ENCODE measurements at regions not wholly inside any gene's neighbourhood (a gene's known extent, or its start where the extent isn't known, plus 50 kb on each side); places are given as distances from the start of the nearest gene placed in this dataset.

- no peak for DNase-seq (ENCODE audit: low read depth, low spot score)
Measured at GRCh38 chr2:234835738-234836137, 116.1 kb upstream of the SH3BP4 start.

DNA sequence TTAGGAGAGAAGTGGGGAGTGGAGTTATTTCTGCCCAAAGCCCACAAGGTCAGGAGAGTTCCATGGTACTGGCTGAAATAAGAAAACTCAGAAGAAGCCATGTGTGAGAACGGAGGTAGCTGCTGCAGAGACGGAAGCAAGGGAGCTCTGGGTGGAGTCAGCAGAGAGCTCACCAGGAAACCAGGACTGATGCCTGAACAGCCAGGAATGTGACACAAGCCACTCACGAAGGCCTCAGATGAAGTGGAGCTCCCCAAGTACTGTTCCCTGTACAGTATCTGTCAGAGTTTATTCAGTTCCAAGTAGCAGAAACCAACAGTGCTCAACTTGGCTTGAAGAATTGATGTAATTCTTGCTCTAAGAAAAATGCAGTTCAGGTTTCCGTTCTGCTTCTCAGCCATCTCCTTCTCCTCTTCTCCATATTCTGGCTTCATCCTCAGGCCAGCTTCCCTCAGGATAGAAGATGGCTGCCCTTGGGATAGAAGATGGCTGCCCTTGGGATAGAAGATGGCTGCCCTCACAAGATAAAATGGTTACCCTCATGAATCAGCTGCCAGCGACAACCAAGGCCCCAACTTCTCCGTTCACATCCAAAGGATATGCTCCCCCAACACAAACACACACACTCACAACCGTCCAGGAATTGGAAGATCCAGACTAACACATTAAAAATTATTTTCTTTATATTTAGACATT, 117.4 kb upstream of the SH3BP4 start:
- DNase-seq (ENCODE audit: low read depth, low spot score) = no peak

- DNase-seq (ENCODE audit: low read depth, low spot score) = no peak
Measured at GRCh38 chr2:234830853-234831252, 121.0 kb upstream of the SH3BP4 start.

- no peak for DNase-seq (ENCODE audit: low read depth, low spot score)
Measured at GRCh38 chr2:234829074-234829455, 122.8 kb upstream of the SH3BP4 start.

- no peak for DNase-seq (ENCODE audit: low read depth, low spot score)
Measured at GRCh38 chr2:234828382-234829073, 123.3 kb upstream of the SH3BP4 start.

DNA sequence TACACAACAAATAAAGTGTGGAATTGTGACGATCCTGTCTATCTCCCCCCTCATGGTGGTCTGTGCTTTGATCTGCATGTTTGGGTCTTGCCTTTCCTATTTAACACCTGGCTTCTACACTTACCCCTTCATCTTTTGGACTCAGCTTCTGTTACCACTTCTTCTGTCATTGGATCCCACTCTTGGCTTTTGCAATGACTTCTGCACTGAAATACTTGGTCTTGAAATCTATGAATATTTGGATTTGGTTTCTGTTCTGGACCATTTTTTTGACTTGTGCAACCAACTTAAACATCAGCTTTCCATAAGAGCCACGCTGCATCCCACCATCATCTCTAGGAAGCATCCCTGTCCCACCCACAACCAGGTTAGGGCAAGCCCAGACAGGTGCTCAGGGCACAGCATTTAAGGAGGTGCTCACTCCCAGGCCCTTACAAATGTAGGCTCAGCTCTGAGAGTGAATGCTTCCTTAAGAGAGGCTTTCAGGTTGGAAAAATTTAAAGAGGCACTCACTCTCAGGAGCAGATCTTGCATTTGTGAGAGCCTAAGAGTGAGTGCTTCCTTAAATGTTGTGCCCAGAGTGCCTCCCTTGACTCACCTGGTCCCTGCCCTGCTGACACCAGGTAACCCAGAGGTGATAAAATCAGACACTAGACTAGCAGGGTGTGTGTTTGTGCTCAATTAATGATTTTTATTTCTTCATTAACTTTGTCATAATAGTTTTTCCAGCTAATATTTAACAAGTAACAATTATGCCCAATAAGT, 124.5 kb upstream of the SH3BP4 start:
- peak; percentile 9 for DNase-seq (ENCODE audit: low read depth, low spot score)

DNA sequence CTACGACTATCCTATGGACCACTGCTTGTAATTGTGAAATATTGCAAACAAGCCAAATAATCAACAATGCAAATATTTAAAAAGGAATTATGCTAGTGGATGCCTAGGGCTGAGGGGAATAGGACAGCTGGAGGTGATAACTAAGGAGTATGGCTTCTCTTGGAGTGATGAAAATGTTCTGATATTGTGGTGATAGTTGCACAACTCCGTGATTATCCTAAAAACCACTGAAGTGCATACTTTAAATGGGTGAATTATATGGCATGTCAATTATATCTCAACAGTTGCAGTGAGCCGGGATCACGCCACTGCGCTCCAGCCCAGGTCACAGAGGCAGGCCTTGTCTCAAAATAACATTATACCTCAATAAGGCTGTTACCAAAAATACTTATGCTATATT, 125.1 kb upstream of the SH3BP4 start:
- DNase-seq (ENCODE audit: low read depth, low spot score) = no peak

GRCh38 chr2:234825616-234826015, 126.2 kb upstream of the SH3BP4 start:
- DNase-seq (ENCODE audit: low read depth, low spot score) = no peak

GRCh38 chr2:234823877-234824376, 127.9 kb upstream of the SH3BP4 start:
- no peak for DNase-seq (ENCODE audit: low read depth, low spot score)

- no peak for DNase-seq (ENCODE audit: low read depth, low spot score)
Measured at GRCh38 chr2:234823196-234823876, 128.5 kb upstream of the SH3BP4 start.

GRCh38 chr2:234821946-234822475, 129.8 kb upstream of the SH3BP4 start:
- DNase-seq (ENCODE audit: low read depth, low spot score) = no peak

GRCh38 chr2:234818937-234819336, 132.9 kb upstream of the SH3BP4 start:
- no peak for DNase-seq (ENCODE audit: low read depth, low spot score)

DNA sequence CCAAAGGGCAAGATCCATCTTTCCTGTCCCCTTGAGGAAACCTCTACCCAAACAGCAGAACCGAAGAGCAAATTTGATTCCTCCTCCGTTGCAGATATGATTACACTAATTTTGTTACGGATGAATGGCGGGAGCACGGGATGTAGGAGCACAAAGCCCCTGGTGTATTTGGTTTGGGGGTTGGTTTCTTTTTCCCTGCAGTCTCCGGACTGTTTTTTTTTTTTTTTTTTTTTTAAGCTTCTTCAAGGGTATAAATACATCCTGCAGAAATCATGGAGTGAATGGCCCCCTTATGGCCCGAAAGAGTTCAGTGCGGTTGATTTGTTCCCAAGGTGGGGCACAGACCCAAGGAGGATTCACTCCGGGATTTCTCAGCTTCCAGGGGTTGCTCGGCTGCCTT, 135.3 kb upstream of the SH3BP4 start:
- DNase-seq (ENCODE audit: low read depth, low spot score) = no peak

GRCh38 chr2:234816056-234816455, 135.8 kb upstream of the SH3BP4 start:
- DNase-seq (ENCODE audit: low read depth, low spot score) = no peak

GRCh38 chr2:234814374-234814773, 137.4 kb upstream of the SH3BP4 start:
- DNase-seq (ENCODE audit: low read depth, low spot score) = no peak

GRCh38 chr2:234812851-234813250, 139.0 kb upstream of the SH3BP4 start:
- DNase-seq (ENCODE audit: low read depth, low spot score) = no peak

GRCh38 chr2:234808907-234809306, 142.9 kb upstream of the SH3BP4 start:
- DNase-seq (ENCODE audit: low read depth, low spot score) = no peak

GRCh38 chr2:234806818-234807217, 145.0 kb upstream of the SH3BP4 start:
- DNase-seq (ENCODE audit: low read depth, low spot score) = no peak

- no peak for DNase-seq (ENCODE audit: low read depth, low spot score)
Measured at GRCh38 chr2:234805836-234806235, 146.0 kb upstream of the SH3BP4 start.

DNA sequence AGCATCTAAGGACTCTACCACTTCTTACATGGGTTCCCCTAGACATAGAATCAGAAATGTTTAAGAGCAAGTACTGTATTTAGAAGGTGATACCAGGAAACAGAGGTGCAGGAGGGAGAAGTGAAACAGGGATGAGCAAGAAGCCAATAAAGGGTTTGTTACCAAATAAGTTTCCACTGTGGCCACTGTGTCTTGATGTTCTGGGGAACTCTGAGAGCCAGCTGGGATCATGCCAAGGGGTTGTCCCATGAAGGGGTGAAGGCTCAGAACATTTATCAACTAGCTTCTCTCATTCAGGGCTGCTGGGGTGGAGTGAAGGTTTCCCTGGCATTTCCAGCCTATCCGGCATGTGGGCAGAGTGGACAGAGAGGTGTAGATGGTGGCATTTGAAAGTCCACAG, 147.1 kb upstream of the SH3BP4 start:
- DNase-seq (ENCODE audit: low read depth, low spot score) = no peak

GRCh38 chr2:234802845-234803171, 149.0 kb upstream of the SH3BP4 start:
- DNase-seq (ENCODE audit: low read depth, low spot score) = no peak
